SK-N-SH (cell line): ENCODE measurements at regions not wholly inside any gene's neighbourhood (a gene's known extent, or its start where the extent isn't known, plus 50 kb on each side); places are given as distances from the start of the nearest gene placed in this dataset.

Source experiments
- CTCF ChIP-seq: fragments of 200-600 bp; sonication (generic); IDR thresholded peaks from 2 replicates; pipeline ENCODE4 v1.6.1; 2017; ENCODE audit warnings: antibody characterized with exemption, mild to moderate bottlenecking, moderate library complexity
- EP300 ChIP-seq, 2 experiments: IDR thresholded peaks; 2 replicates each; pipeline versions ENCODE4 v1.4.0 to v1.6.1; 2012; ENCODE audit warnings: borderline replicate concordance in 1 of 2, low read depth in 1 of 2, low read length in 1 of 2
- FOXJ3 ChIP-seq: sonication (generic); formaldehyde crosslinking; IDR thresholded peaks from 2 replicates; pipeline ENCODE4 v1.5.1; 2020; ENCODE audit warnings: mild to moderate bottlenecking, missing genetic modification reagents
- MEF2A ChIP-seq: IDR thresholded peaks from 2 replicates; pipeline ENCODE4 v1.4.0; 2012; ENCODE audit warnings: low read depth, borderline replicate concordance
- POLR2AphosphoS5 ChIP-seq: IDR thresholded peaks from 2 replicates; pipeline ENCODE4 v1.6.1; 2012; ENCODE audit warnings: low read depth, low read length
- RAD21 ChIP-seq: IDR thresholded peaks from 2 replicates; pipeline ENCODE4 v1.6.1; 2012; ENCODE audit warnings: mild to moderate bottlenecking, low read length
- RCOR1 ChIP-seq: fragments of 150-350 bp; IDR thresholded peaks from 2 replicates; pipeline ENCODE4 v1.6.1; 2017; ENCODE audit warnings: antibody characterized with exemption, low read length
- RXRA ChIP-seq: IDR thresholded peaks from 2 replicates; pipeline ENCODE4 v1.4.0; 2012; ENCODE audit warnings: low read depth, mild to moderate bottlenecking, borderline replicate concordance
- TAF1 ChIP-seq: IDR thresholded peaks from 2 replicates; pipeline ENCODE4 v1.6.1; 2012; ENCODE audit warnings: low read depth, mild to moderate bottlenecking, low read length, moderate library complexity, borderline replicate concordance
- TCF12 ChIP-seq: IDR thresholded peaks from 2 replicates; pipeline ENCODE4 v1.4.0; 2012
- USF1 ChIP-seq: IDR thresholded peaks from 2 replicates; pipeline ENCODE4 v1.4.0; 2012; ENCODE audit warnings: low read depth, borderline replicate concordance

- TF ChIP-seq EP300 (IDR thresholded peaks at IDR 0.05; ENCODE audit: borderline replicate concordance in 1 of 2, low read depth in 1 of 2, low read length in 1 of 2) (no peak), TCF12 (no peak), RXRA (no peak), USF1 (no peak), CTCF (no peak), RAD21 (no peak), POLR2AphosphoS5 (no peak), RCOR1 (no peak), FOXJ3 (CRISPR knock-in tag) (no peak), MEF2A (no peak), TAF1 (no peak)
These were observed 1074.0 kb downstream of the PCDH18 start for GRCh38 chr4:136458326-136458725.
